HG03066 (cell line): ENCODE measurements at regions not wholly inside any gene's neighbourhood (a gene's known extent, or its start where the extent isn't known, plus 50 kb on each side); places are given as distances from the start of the nearest gene placed in this dataset.

ENCODE experiments used
- ATAC-seq: cut with Tn5 transposase; IDR thresholded peaks from one replicate; pipeline ENCODE4 v1.9.1; 2021; ENCODE audit warnings: low read depth; ENCODE audit not compliant: unreplicated experiment

GRCh38 chr13:72462726-72463125 is 264.7 kb downstream of the MZT1 start:
- no peak for ATAC-seq

- no peak for ATAC-seq
These were observed 265.3 kb downstream of the MZT1 start for GRCh38 chr13:72462166-72462565.

GRCh38 chr13:72458701-72459100 is 268.7 kb downstream of the MZT1 start:
- ATAC-seq: no peak

- ATAC-seq: no peak
These were observed 270.3 kb downstream of the MZT1 start for GRCh38 chr13:72457151-72457550.

- no peak for ATAC-seq
These were observed 270.9 kb downstream of the MZT1 start for GRCh38 chr13:72456486-72456885.

- ATAC-seq: no peak
These were observed 274.3 kb downstream of the MZT1 start for GRCh38 chr13:72453161-72453560.

GRCh38 chr13:72448082-72448481 is 279.3 kb downstream of the MZT1 start:
- no peak for ATAC-seq

GRCh38 chr13:72444999-72445398 is 282.4 kb downstream of the MZT1 start:
- no peak for ATAC-seq

GRCh38 chr13:72437458-72437857 is 290.0 kb downstream of the MZT1 start:
- ATAC-seq: no peak

- no peak for ATAC-seq
These were observed 292.2 kb downstream of the MZT1 start for GRCh38 chr13:72435251-72435650.

- no peak for ATAC-seq
These were observed 295.3 kb downstream of the MZT1 start for GRCh38 chr13:72431981-72432682.

GRCh38 chr13:72430923-72431322 is 296.5 kb downstream of the MZT1 start:
- ATAC-seq: no peak

- no peak for ATAC-seq
These were observed 299.5 kb downstream of the MZT1 start for GRCh38 chr13:72427757-72428528.

GRCh38 chr13:72424059-72424458 is 303.4 kb downstream of the MZT1 start:
- ATAC-seq: no peak

- ATAC-seq: no peak
These were observed 311.6 kb downstream of the MZT1 start for GRCh38 chr13:72415817-72416216.

GRCh38 chr13:72412481-72412880 is 314.9 kb downstream of the MZT1 start:
- ATAC-seq: no peak

- ATAC-seq: no peak
These were observed 322.0 kb downstream of the MZT1 start for GRCh38 chr13:72405441-72405840.

GRCh38 chr13:72403396-72404010 is 323.9 kb downstream of the MZT1 start:
- no peak for ATAC-seq

GRCh38 chr13:72400856-72401255 is 326.6 kb downstream of the MZT1 start:
- ATAC-seq: no peak

GRCh38 chr13:72399351-72399750 is 328.1 kb downstream of the MZT1 start:
- no peak for ATAC-seq

- no peak for ATAC-seq
These were observed 330.2 kb downstream of the MZT1 start for GRCh38 chr13:72397265-72397664.

GRCh38 chr13:72390909-72391308 is 336.5 kb downstream of the MZT1 start:
- no peak for ATAC-seq
